HEK293 (cell line): ENCODE measurements at regions not wholly inside any gene's neighbourhood (a gene's known extent, or its start where the extent isn't known, plus 50 kb on each side); places are given as distances from the start of the nearest gene placed in this dataset.

ENCODE experiments used
- CTCF ChIA-PET: fragments of 350-600 bp; formaldehyde crosslinking; extraction: SDS; loops from one replicate; lab custom pipeline; 2021; ENCODE audit warnings: antibody characterized with exemption; lab: Yijun Ruan, JAX
- POLR2A ChIA-PET: fragments of 300-600 bp; formaldehyde crosslinking; extraction: SDS; loops from one replicate; lab custom pipeline; 2020; ENCODE audit warnings: antibody characterized with exemption, inconsistent platforms; lab: Yijun Ruan, JAX
- H3K27ac ChIP-seq: fragments of 200-500 bp; sonication (Bioruptor generic); 2 replicates; pipeline ENCODE4 v1.5.1; 2014; ENCODE audit warnings: low read depth, low read length, control low read depth, inconsistent platforms; ENCODE audit errors: extremely low read depth
- H3K36me3 ChIP-seq, 2 experiments: fragments of 200-500 bp in 1 of 2; sonication (Bioruptor generic) in 1 of 2; 1 replicate in 1 of 2; 2 replicates in 1 of 2; pipeline ENCODE4 v1.5.1; 2014 to 2017; ENCODE audit warnings: inconsistent platforms in 2 of 2, low read length in 2 of 2; ENCODE audit not compliant: control insufficient read depth in 2 of 2, insufficient read depth in 1 of 2
- H3K4me1 ChIP-seq: fragments of 200-500 bp; sonication (Bioruptor generic); 2 replicates; pipeline ENCODE4 v1.5.1; 2014; ENCODE audit warnings: mild to moderate bottlenecking, low read length, inconsistent platforms; ENCODE audit not compliant: control insufficient read depth, insufficient read depth
- H3K4me3 ChIP-seq: 2 replicates; pipeline ENCODE4 v1.5.1; 2011; ENCODE audit warnings: low read depth, mild to moderate bottlenecking, control low read depth, low read length, moderate library complexity
- H3K9me3 ChIP-seq: fragments of 200-500 bp; sonication (Bioruptor generic); 2 replicates; pipeline ENCODE4 v1.5.1; 2014; ENCODE audit warnings: low read depth, low read length, inconsistent platforms; ENCODE audit not compliant: control insufficient read depth, insufficient read depth
- FEZF1 ChIP-seq: fragments of 450-650 bp; formaldehyde crosslinking; IDR thresholded peaks from 2 replicates; pipeline ENCODE4 v1.5.1; 2016; ENCODE audit warnings: missing biosample characterization, missing genetic modification characterization
- KLF8 ChIP-seq: fragments of 450-650 bp; formaldehyde crosslinking; IDR thresholded peaks from 2 replicates; pipeline ENCODE4 v1.5.1; 2016; ENCODE audit warnings: missing biosample characterization, missing genetic modification characterization
- MEIS1 ChIP-seq: sonication (generic); formaldehyde crosslinking; IDR thresholded peaks from 2 replicates; pipeline ENCODE4 v1.8.1; 2022; ENCODE audit warnings: missing genetic modification reagents, mild to moderate bottlenecking, borderline replicate concordance
- SALL2 ChIP-seq: fragments of 450-650 bp; formaldehyde crosslinking; IDR thresholded peaks from 2 replicates; pipeline ENCODE4 v1.5.0; 2017; ENCODE audit warnings: missing biosample characterization, mild to moderate bottlenecking, missing genetic modification characterization, borderline replicate concordance
- ZFP3 ChIP-seq: fragments of 450-650 bp; formaldehyde crosslinking; IDR thresholded peaks from 2 replicates; pipeline ENCODE4 v1.5.1; 2016; ENCODE audit warnings: low read depth, missing biosample characterization, missing genetic modification characterization
- ZNF10 ChIP-seq: fragments of 450-650 bp; formaldehyde crosslinking; IDR thresholded peaks from 2 replicates; pipeline ENCODE4 v1.5.1; 2017; ENCODE audit warnings: missing biosample characterization, missing genetic modification characterization
- ZNF133 ChIP-seq: fragments of 450-650 bp; formaldehyde crosslinking; IDR thresholded peaks from 2 replicates; pipeline ENCODE4 v1.5.1; 2016; ENCODE audit warnings: missing biosample characterization, missing genetic modification characterization
- ZNF138 ChIP-seq: fragments of 450-650 bp; formaldehyde crosslinking; IDR thresholded peaks from 2 replicates; pipeline ENCODE4 v1.5.1; 2016; ENCODE audit warnings: missing biosample characterization, missing genetic modification characterization, borderline replicate concordance
- ZNF155 ChIP-seq: fragments of 450-650 bp; formaldehyde crosslinking; IDR thresholded peaks from 2 replicates; pipeline ENCODE4 v1.5.1; 2016; ENCODE audit warnings: missing biosample characterization, missing genetic modification characterization
- ZNF157 ChIP-seq: fragments of 450-650 bp; formaldehyde crosslinking; IDR thresholded peaks from 2 replicates; pipeline ENCODE4 v1.5.1; 2016; ENCODE audit warnings: missing biosample characterization, missing genetic modification characterization
- ZNF202 ChIP-seq: fragments of 450-650 bp; formaldehyde crosslinking; IDR thresholded peaks from 2 replicates; pipeline ENCODE4 v1.5.1; 2016; ENCODE audit warnings: missing biosample characterization, missing genetic modification characterization, borderline replicate concordance
- ZNF239 ChIP-seq: fragments of 450-650 bp; formaldehyde crosslinking; IDR thresholded peaks from 2 replicates; pipeline ENCODE4 v1.5.1; 2016; ENCODE audit warnings: missing biosample characterization, missing genetic modification characterization
- ZNF473 ChIP-seq: fragments of 450-650 bp; formaldehyde crosslinking; IDR thresholded peaks from 2 replicates; pipeline ENCODE4 v1.5.1; 2017; ENCODE audit warnings: missing biosample characterization, missing genetic modification characterization
- ZNF544 ChIP-seq: fragments of 450-650 bp; formaldehyde crosslinking; IDR thresholded peaks from 2 replicates; pipeline ENCODE4 v1.5.0; 2017; ENCODE audit warnings: missing biosample characterization, missing genetic modification characterization
- ZNF558 ChIP-seq: fragments of 450-650 bp; formaldehyde crosslinking; IDR thresholded peaks from 2 replicates; pipeline ENCODE4 v1.5.1; 2016; ENCODE audit warnings: missing biosample characterization, missing genetic modification characterization
- ZNF560 ChIP-seq: fragments of 450-650 bp; formaldehyde crosslinking; IDR thresholded peaks from 2 replicates; pipeline ENCODE4 v1.5.1; 2017; ENCODE audit warnings: missing biosample characterization, missing genetic modification characterization, borderline replicate concordance
- ZNF658 ChIP-seq: fragments of 450-650 bp; formaldehyde crosslinking; IDR thresholded peaks from 2 replicates; pipeline ENCODE4; 2016; ENCODE audit warnings: missing biosample characterization, missing genetic modification characterization
- ZNF664 ChIP-seq: fragments of 450-650 bp; formaldehyde crosslinking; IDR thresholded peaks from 2 replicates; pipeline ENCODE4 v1.5.1; 2016; ENCODE audit warnings: missing biosample characterization, missing genetic modification characterization
- TF ChIP-seq, protein P1 (sequence below): fragments of 450-650 bp; formaldehyde crosslinking; IDR thresholded peaks from 2 replicates; pipeline ENCODE4 v1.5.1; 2017; ENCODE audit warnings: missing biosample characterization, missing genetic modification characterization
- TF ChIP-seq, protein P2 (sequence below): fragments of 450-650 bp; formaldehyde crosslinking; IDR thresholded peaks from 2 replicates; pipeline ENCODE4 v1.5.1; 2016; ENCODE audit warnings: missing biosample characterization, missing genetic modification characterization
- TF ChIP-seq, protein P3 (sequence below): fragments of 450-650 bp; formaldehyde crosslinking; IDR thresholded peaks from 2 replicates; pipeline ENCODE4 v1.5.1; 2016; ENCODE audit warnings: missing biosample characterization, missing genetic modification characterization, borderline replicate concordance
- TF ChIP-seq, protein P4 (sequence below): fragments of 450-650 bp; formaldehyde crosslinking; IDR thresholded peaks from 2 replicates; pipeline ENCODE4 v1.5.1; 2016; ENCODE audit warnings: missing biosample characterization, missing genetic modification characterization
- TF ChIP-seq, protein P5 (sequence below): fragments of 450-650 bp; formaldehyde crosslinking; IDR thresholded peaks from 2 replicates; pipeline ENCODE4 v1.5.1; 2016; ENCODE audit warnings: missing biosample characterization, missing genetic modification characterization
- TF ChIP-seq, protein P6 (sequence below): fragments of 450-650 bp; formaldehyde crosslinking; IDR thresholded peaks from 2 replicates; pipeline ENCODE4 v1.5.1; 2016; ENCODE audit warnings: missing biosample characterization, missing genetic modification characterization

DNA sequence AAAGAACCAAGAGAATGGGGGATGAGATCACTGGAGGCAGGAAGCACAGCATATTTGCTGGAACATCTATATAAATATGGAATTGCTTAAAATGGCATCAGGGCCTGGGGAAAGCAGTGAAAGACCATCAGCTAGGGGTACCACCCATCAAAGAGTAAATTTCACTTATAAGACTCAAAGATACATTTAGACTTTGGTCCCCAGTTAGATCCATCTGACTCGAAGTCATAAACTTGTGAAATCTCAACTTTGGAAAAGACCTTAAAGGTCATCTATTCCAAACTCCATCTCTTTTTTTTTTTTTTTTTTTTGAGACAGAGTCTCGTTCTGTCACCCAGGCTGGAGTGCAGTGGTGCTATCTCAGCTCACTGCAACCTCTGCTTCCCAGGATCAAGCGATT lies 109.8 kb downstream of the UNC5CL start:
- CTCF ChIA-PET, result interaction anchor here (0.8 kb wide), 1 partner anchor 17 kb away, joined by 4 read pairs; no protein-coding TSS in a partner anchor

DNA sequence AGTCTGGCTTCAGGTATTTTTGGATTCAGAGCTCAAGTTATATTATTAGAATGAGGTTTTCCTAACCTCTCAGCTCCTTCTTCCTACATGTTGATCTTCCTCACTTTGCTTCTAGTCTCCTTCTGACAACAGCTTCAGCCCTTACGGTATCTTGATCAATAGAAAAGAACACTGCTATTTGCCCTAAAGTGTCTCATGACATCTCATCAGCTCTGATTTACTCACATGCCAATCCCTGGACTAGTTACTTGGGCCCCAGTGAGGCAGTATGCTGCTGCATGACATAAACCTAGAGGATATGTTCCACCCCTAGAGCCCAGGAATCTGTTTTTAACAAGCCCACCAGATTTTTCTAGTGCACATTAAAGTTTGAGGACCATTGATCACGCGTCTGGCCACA lies 110.3 kb downstream of the UNC5CL start:
- Histone ChIP-seq H3K9me3 (no peaks in the 10 kb centered on the region), H3K27ac (no peak overlapping the region), H3K36me3 (no peaks in the 10 kb centered on the region), H3K4me1 (no peaks in the 10 kb centered on the region), H3K4me3 (no peak overlapping the region)
- no peak for TF ChIP-seq ZNF133 (tag by site-specific recombination)
- TF ChIP-seq, protein P1, sequence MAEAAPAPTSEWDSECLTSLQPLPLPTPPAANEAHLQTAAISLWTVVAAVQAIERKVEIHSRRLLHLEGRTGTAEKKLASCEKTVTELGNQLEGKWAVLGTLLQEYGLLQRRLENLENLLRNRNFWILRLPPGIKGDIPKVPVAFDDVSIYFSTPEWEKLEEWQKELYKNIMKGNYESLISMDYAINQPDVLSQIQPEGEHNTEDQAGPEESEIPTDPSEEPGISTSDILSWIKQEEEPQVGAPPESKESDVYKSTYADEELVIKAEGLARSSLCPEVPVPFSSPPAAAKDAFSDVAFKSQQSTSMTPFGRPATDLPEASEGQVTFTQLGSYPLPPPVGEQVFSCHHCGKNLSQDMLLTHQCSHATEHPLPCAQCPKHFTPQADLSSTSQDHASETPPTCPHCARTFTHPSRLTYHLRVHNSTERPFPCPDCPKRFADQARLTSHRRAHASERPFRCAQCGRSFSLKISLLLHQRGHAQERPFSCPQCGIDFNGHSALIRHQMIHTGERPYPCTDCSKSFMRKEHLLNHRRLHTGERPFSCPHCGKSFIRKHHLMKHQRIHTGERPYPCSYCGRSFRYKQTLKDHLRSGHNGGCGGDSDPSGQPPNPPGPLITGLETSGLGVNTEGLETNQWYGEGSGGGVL (tag by site-specific recombination), result no peak
- TF ChIP-seq ZNF658 (tag by site-specific recombination), result no peak
- no peak for TF ChIP-seq ZNF239 (tag by site-specific recombination)
- no peak for TF ChIP-seq ZNF544
- TF ChIP-seq, protein P2, sequence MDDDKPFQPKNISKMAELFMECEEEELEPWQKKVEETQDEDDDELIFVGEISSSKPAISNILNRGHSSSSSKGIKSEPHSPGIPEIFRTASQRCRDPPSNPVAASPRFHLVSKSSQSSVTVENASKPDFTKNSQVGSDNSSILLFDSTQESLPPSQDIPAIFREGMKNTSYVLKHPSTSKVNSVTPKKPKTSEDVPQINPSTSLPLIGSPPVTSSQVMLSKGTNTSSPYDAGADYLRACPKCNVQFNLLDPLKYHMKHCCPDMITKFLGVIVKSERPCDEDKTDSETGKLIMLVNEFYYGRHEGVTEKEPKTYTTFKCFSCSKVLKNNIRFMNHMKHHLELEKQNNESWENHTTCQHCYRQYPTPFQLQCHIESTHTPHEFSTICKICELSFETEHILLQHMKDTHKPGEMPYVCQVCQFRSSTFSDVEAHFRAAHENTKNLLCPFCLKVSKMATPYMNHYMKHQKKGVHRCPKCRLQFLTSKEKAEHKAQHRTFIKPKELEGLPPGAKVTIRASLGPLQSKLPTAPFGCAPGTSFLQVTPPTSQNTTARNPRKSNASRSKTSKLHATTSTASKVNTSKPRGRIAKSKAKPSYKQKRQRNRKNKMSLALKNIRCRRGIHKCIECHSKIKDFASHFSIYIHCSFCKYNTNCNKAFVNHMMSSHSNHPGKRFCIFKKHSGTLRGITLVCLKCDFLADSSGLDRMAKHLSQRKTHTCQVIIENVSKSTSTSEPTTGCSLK (tag by site-specific recombination), result no peak
- no peak for TF ChIP-seq ZNF202 (tag by site-specific recombination)
- TF ChIP-seq ZNF155, result no peak
- TF ChIP-seq, protein P3, sequence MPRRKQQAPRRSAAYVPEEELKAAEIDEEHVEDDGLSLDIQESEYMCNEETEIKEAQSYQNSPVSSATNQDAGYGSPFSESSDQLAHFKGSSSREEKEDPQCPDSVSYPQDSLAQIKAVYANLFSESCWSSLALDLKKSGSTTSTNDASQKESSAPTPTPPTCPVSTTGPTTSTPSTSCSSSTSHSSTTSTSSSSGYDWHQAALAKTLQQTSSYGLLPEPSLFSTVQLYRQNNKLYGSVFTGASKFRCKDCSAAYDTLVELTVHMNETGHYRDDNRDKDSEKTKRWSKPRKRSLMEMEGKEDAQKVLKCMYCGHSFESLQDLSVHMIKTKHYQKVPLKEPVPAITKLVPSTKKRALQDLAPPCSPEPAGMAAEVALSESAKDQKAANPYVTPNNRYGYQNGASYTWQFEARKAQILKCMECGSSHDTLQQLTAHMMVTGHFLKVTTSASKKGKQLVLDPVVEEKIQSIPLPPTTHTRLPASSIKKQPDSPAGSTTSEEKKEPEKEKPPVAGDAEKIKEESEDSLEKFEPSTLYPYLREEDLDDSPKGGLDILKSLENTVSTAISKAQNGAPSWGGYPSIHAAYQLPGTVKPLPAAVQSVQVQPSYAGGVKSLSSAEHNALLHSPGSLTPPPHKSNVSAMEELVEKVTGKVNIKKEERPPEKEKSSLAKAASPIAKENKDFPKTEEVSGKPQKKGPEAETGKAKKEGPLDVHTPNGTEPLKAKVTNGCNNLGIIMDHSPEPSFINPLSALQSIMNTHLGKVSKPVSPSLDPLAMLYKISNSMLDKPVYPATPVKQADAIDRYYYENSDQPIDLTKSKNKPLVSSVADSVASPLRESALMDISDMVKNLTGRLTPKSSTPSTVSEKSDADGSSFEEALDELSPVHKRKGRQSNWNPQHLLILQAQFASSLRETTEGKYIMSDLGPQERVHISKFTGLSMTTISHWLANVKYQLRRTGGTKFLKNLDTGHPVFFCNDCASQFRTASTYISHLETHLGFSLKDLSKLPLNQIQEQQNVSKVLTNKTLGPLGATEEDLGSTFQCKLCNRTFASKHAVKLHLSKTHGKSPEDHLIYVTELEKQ (tag by site-specific recombination), result no peak
- TF ChIP-seq FEZF1 (tag by site-specific recombination), result no peak
- TF ChIP-seq, protein P4, sequence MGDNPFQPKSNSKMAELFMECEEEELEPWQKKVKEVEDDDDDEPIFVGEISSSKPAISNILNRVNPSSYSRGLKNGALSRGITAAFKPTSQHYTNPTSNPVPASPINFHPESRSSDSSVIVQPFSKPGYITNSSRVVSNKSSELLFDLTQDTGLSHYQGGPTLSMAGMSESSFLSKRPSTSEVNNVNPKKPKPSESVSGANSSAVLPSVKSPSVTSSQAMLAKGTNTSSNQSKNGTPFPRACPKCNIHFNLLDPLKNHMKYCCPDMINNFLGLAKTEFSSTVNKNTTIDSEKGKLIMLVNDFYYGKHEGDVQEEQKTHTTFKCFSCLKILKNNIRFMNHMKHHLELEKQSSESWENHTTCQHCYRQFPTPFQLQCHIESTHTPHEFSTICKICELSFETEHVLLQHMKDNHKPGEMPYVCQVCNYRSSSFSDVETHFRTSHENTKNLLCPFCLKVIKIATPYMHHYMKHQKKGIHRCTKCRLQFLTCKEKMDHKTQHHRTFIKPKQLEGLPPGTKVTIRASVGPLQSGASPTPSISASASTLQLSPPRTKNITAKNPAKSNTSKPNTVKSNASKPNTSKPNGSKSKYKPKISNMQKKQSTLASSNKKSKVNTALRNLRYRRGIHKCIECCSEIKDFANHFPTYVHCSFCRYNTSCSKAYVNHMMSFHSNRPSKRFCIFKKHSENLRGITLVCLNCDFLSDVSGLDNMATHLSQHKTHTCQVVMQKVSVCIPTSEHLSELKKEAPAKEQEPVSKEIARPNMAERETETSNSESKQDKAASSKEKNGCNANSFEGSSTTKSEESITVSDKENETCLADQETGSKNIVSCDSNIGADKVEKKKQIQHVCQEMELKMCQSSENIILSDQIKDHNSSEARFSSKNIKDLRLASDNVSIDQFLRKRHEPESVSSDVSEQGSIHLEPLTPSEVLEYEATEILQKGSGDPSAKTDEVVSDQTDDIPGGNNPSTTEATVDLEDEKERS (tag by site-specific recombination), result no peak
- TF ChIP-seq ZNF664 (tag by site-specific recombination), result no peak
- POLR2A ChIA-PET, result no interaction called here
- CTCF ChIA-PET, result interaction anchor here (0.5 to 0.8 kb wide), 2 partner anchors 17 to 19 kb away, joined by 3 to 4 read pairs; no protein-coding TSS in a partner anchor

More for the DNA sequence above, 109.8 kb downstream of the UNC5CL start:
- Histone ChIP-seq H3K9me3 (no peaks in the 10 kb centered on the region), H3K4me3 (no peak overlapping the region), H3K36me3 (no peaks in the 10 kb centered on the region), H3K4me1 (no peaks in the 10 kb centered on the region), H3K27ac (no peak overlapping the region)
- POLR2A ChIA-PET, result no interaction called here
- no peak for TF ChIP-seq SALL2 (tag by site-specific recombination)
- TF ChIP-seq KLF8 (tag by site-specific recombination), result no peak
- no peak for TF ChIP-seq ZNF138
- no peak for TF ChIP-seq ZNF558 (tag by site-specific recombination)
- no peak for TF ChIP-seq ZNF473 (tag by site-specific recombination)
- no peak for TF ChIP-seq ZNF560 (tag by site-specific recombination)
- TF ChIP-seq ZFP3 (tag by site-specific recombination), result no peak
- no peak for TF ChIP-seq MEIS1 (CRISPR knock-in tag)
- no peak for TF ChIP-seq ZNF157 (tag by site-specific recombination)
- TF ChIP-seq, protein P5, sequence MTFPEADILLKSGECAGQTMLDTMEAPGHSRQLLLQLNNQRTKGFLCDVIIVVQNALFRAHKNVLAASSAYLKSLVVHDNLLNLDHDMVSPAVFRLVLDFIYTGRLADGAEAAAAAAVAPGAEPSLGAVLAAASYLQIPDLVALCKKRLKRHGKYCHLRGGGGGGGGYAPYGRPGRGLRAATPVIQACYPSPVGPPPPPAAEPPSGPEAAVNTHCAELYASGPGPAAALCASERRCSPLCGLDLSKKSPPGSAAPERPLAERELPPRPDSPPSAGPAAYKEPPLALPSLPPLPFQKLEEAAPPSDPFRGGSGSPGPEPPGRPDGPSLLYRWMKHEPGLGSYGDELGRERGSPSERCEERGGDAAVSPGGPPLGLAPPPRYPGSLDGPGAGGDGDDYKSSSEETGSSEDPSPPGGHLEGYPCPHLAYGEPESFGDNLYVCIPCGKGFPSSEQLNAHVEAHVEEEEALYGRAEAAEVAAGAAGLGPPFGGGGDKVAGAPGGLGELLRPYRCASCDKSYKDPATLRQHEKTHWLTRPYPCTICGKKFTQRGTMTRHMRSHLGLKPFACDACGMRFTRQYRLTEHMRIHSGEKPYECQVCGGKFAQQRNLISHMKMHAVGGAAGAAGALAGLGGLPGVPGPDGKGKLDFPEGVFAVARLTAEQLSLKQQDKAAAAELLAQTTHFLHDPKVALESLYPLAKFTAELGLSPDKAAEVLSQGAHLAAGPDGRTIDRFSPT, result no peak
- TF ChIP-seq ZNF10 (tag by site-specific recombination), result no peak
- TF ChIP-seq, protein P6, sequence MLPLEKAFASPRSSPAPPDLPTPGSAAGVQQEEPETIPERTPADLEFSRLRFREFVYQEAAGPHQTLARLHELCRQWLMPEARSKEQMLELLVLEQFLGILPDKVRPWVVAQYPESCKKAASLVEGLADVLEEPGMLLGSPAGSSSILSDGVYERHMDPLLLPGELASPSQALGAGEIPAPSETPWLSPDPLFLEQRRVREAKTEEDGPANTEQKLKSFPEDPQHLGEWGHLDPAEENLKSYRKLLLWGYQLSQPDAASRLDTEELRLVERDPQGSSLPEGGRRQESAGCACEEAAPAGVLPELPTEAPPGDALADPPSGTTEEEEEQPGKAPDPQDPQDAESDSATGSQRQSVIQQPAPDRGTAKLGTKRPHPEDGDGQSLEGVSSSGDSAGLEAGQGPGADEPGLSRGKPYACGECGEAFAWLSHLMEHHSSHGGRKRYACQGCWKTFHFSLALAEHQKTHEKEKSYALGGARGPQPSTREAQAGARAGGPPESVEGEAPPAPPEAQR, result no peak
- TF ChIP-seq FEZF1 (tag by site-specific recombination), result no peak
- TF ChIP-seq ZNF658 (tag by site-specific recombination), result no peak
- TF ChIP-seq ZNF664 (tag by site-specific recombination), result no peak
